ENCODE measurements at regions not wholly inside any gene's neighbourhood (a gene's known extent, or its start where the extent isn't known, plus 50 kb on each side); places are given as distances from the start of the nearest gene placed in this dataset.

GRCh38 chr1:82048596-82048995, 247.9 kb downstream of the ADGRL2 start:
- DNase-seq (ENCODE audit: low read depth), result no peak
- H3K4me3 ChIP-seq (ENCODE audit: low read length), result no peak overlapping the region
- TF ChIP-seq CTCF (conservative IDR thresholded peaks at IDR 0.05; ENCODE audit: low read depth, low read length), result no peak

- H3K4me3 ChIP-seq (ENCODE audit: low read length), result no peak overlapping the region
- TF ChIP-seq CTCF (conservative IDR thresholded peaks at IDR 0.05; ENCODE audit: low read depth, low read length), result no peak
- DNase-seq (ENCODE audit: low read depth), result no peak
These were observed 244.5 kb downstream of the ADGRL2 start for GRCh38 chr1:82045221-82045620.

GRCh38 chr1:82044536-82044935, 243.8 kb downstream of the ADGRL2 start:
- DNase-seq (ENCODE audit: low read depth), result no peak
- TF ChIP-seq CTCF (conservative IDR thresholded peaks at IDR 0.05; ENCODE audit: low read depth, low read length), result no peak
- no peak overlapping the region for H3K4me3 ChIP-seq (ENCODE audit: low read length)

- DNase-seq (ENCODE audit: low read depth), result no peak
- H3K4me3 ChIP-seq (ENCODE audit: low read length), result no peak overlapping the region
- no peak for TF ChIP-seq CTCF (conservative IDR thresholded peaks at IDR 0.05; ENCODE audit: low read depth, low read length)
These were observed 243.4 kb downstream of the ADGRL2 start for GRCh38 chr1:82044111-82044510.

GRCh38 chr1:82042306-82043060, 241.7 kb downstream of the ADGRL2 start:
- H3K4me3 ChIP-seq (ENCODE audit: low read length), result no peak overlapping the region
- no peak for TF ChIP-seq CTCF (conservative IDR thresholded peaks at IDR 0.05; ENCODE audit: low read depth, low read length)
- no peak for DNase-seq (ENCODE audit: low read depth)

Data from retinal pigment epithelial cell (primary cell).